ENCODE measurements at regions not wholly inside any gene's neighbourhood (a gene's known extent, or its start where the extent isn't known, plus 50 kb on each side); places are given as distances from the start of the nearest gene placed in this dataset.

GRCh38 chr11:79626135-79627075 lies 185.6 kb upstream of the TENM4 start:
- Histone ChIP-seq H3K9me3 (no peaks in the 10 kb centered on the region), H3K4me3 (no peak overlapping the region), H3K27ac (no peak overlapping the region), H3K4me1 (no peaks in the 10 kb centered on the region), H3K36me3 (no peaks in the 10 kb centered on the region), H3K27me3 (ENCODE audit: low read depth) (no peaks in the 10 kb centered on the region)
- TF ChIP-seq CTCF (IDR thresholded peaks at IDR 0.05): no peak
- intact Hi-C loops (cut with DNase I): no loop called here
- ATAC-seq: peak in 1 of 2 donors; percentile 28
- no peak for DNase-seq

- no peaks in the 10 kb centered on the region for H3K9me3 ChIP-seq
Measured at GRCh38 chr11:79623375-79623774, 182.5 kb upstream of the TENM4 start.

DNA sequence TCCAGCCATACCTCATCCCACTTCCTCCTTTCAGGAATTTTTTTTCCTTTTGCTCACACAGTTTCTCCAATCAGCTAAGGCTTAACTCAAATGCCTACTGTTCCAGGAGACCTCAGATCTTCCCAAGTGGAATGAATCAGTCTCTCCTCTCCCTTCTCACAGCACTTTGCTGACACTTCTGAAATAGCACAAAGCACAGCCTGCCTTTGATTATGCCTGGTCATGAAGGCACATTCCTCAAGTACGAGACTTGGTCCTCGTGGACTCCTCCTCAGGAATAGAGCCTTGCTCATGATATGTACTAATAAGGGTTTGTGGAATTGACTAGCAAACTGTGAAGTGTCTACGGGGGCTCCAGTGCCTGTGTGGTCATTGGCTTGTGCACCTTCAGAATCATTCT lies 176.7 kb upstream of the TENM4 start:
- Histone ChIP-seq H3K4me1 (no peaks in the 10 kb centered on the region), H3K4me3 (no peak overlapping the region), H3K27ac (no peak overlapping the region), H3K9me3 (no peaks in the 10 kb centered on the region), H3K27me3 (ENCODE audit: low read depth) (no peaks in the 10 kb centered on the region), H3K36me3 (no peaks in the 10 kb centered on the region)
- no peak for TF ChIP-seq CTCF (IDR thresholded peaks at IDR 0.05)
- ATAC-seq (no peak), DNase-seq (no peak)
- intact Hi-C loops (cut with DNase I): no loop called here

More at GRCh38 chr11:79623375-79623774, 182.5 kb upstream of the TENM4 start:
- H3K36me3 ChIP-seq: no peaks in the 10 kb centered on the region
- no peaks in the 10 kb centered on the region for H3K4me1 ChIP-seq
- ATAC-seq: no peak
- intact Hi-C loops (cut with DNase I): no loop called here
- no peak for DNase-seq
- no peak overlapping the region for H3K4me3 ChIP-seq
- H3K27ac ChIP-seq: no peak overlapping the region
- H3K27me3 ChIP-seq (ENCODE audit: low read depth): no peaks in the 10 kb centered on the region
- no peak for TF ChIP-seq CTCF (IDR thresholded peaks at IDR 0.05)

GRCh38 chr11:79616392-79616851 lies 175.6 kb upstream of the TENM4 start:
- H3K4me3 ChIP-seq: no peak overlapping the region
- H3K4me1 ChIP-seq: no peaks in the 10 kb centered on the region
- no peak for DNase-seq
- H3K9me3 ChIP-seq: no peaks in the 10 kb centered on the region
- no peak for TF ChIP-seq CTCF (IDR thresholded peaks at IDR 0.05)
- no peak overlapping the region for H3K27ac ChIP-seq
- no peak for ATAC-seq
- intact Hi-C loops (cut with DNase I): no loop called here
- H3K27me3 ChIP-seq (ENCODE audit: low read depth): no peaks in the 10 kb centered on the region
- no peaks in the 10 kb centered on the region for H3K36me3 ChIP-seq

DNA sequence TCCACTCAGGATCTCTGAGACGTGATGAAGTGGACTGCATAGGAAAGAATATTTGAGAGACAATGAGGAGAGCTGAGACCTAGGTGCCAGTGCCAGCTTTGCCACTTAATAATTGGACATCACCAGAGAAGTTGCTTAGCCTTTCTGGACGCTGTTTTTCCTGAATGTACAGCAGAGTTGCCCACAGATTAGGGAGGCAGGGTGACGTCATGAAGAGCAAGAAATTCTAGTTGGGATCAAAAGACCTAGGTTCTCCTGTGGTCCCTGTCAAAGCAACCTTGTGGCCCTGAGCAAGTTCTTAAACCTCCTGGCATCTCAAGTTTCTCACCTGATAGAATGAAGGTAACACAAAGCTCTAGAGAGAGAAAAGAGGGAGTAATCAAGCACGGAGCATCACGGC lies 174.6 kb upstream of the TENM4 start:
- Histone ChIP-seq H3K4me3 (no peak overlapping the region), H3K36me3 (no peaks in the 10 kb centered on the region), H3K27ac (no peak overlapping the region), H3K9me3 (no peaks in the 10 kb centered on the region), H3K27me3 (ENCODE audit: low read depth) (no peaks in the 10 kb centered on the region), H3K4me1 (no peaks in the 10 kb centered on the region)
- no peak for TF ChIP-seq CTCF (IDR thresholded peaks at IDR 0.05)
- ATAC-seq: no peak
- DNase-seq: no peak
- intact Hi-C loops (cut with DNase I): no loop called here

Measured in lower lobe of right lung (tissue), 2 donors.